ENCODE measurements at regions not wholly inside any gene's neighbourhood (a gene's known extent, or its start where the extent isn't known, plus 50 kb on each side); places are given as distances from the start of the nearest gene placed in this dataset.

DNA sequence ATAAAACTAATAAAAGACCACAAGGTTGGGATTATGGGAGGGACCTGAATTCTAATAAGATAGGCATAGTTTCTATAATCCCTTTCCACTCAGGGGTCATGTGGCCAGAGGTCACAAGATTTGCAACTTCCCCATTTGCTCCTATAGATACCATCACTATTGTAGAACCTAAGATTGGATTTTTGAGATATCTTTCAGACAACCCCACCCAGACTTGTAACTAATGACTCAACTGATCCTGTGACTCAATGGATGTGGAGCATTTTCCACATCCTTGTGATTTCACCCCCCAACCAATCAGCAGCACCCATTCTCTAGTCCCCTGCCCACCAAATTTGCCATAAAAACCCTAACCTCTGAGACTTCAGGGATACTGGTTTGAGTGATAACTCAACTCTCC is 51.9 kb upstream of the PIK3AP1 start:
- CTCF ChIA-PET: no interaction called here
- Mint-ChIP-seq H3K4me3 (no peak overlapping the region), H3K36me3 (ENCODE audit: low read depth) (no peaks in the 10 kb centered on the region), H3K9me3 (peaks cover 5% of the 10 kb centered on the region), H3K27ac (no peak overlapping the region), H3K4me1 (ENCODE audit: low read depth) (no peaks in the 10 kb centered on the region), H3K27me3 (ENCODE audit: low read depth) (no peaks in the 10 kb centered on the region)
- no peak for DNase-seq
- intact Hi-C loops (cut with micrococcal nuclease): no loop called here

DNA sequence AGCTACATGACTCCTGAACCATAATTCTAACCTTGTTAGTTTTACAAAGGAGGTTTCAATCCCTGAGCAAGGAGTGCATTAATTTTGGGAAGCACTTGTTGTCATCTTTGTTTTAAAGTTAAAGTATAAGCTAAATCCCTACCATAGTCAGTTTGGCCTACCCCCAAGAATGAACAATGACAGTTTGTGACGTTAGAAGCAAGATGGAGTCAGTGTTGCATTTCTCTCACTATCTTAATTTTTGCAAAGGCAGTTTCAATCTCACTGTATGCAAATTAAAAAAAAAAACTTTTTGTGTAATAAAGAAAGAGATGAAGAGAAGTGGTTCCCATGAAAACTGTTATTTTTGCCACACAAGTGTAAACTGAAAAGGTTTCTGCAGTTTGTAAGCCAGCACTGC is 50.7 kb upstream of the PIK3AP1 start:
- Mint-ChIP-seq H3K4me1 (ENCODE audit: low read depth) (no peaks in the 10 kb centered on the region), H3K4me3 (no peak overlapping the region), H3K36me3 (ENCODE audit: low read depth) (no peaks in the 10 kb centered on the region), H3K9me3 (peaks cover 5% of the 10 kb centered on the region), H3K27ac (no peak overlapping the region), H3K27me3 (ENCODE audit: low read depth) (no peaks in the 10 kb centered on the region)
- intact Hi-C loops (cut with micrococcal nuclease): no loop called here
- CTCF ChIA-PET: interaction anchor here (0.9 to 1.3 kb wide), 3 partner anchors 9 to 254 kb away, joined by 3 to 4 read pairs (median 3); no protein-coding TSS in a partner anchor
- DNase-seq: no peak

Data from activated naive CD4-positive, alpha-beta T cell treated with anti-CD3 and anti-CD28 coated beads for 36 hours (primary cell).